GDM1 (cell line): ENCODE measurements at regions not wholly inside any gene's neighbourhood (a gene's known extent, or its start where the extent isn't known, plus 50 kb on each side); places are given as distances from the start of the nearest gene placed in this dataset.

Experiments
- DNase-seq: peaks from one replicate; lab custom pipeline; 2025; lab: John Stamatoyannopoulos, UW

- DNase-seq, result no peak
Measured at GRCh38 chr11:82676483-82677094, 57.1 kb downstream of the FAM181B start.

GRCh38 chr11:82675838-82676237, 57.8 kb downstream of the FAM181B start:
- no peak for DNase-seq

- no peak for DNase-seq
Measured at GRCh38 chr11:82673631-82674030, 60.0 kb downstream of the FAM181B start.

GRCh38 chr11:82671451-82671850, 62.2 kb downstream of the FAM181B start:
- DNase-seq, result no peak

- DNase-seq, result no peak
Measured at GRCh38 chr11:82663535-82663934, 70.1 kb downstream of the FAM181B start.

- DNase-seq, result no peak
Measured at GRCh38 chr11:82653752-82654151, 79.9 kb downstream of the FAM181B start.

- no peak for DNase-seq
Measured at GRCh38 chr11:82639251-82639650, 94.4 kb downstream of the FAM181B start.

GRCh38 chr11:82636615-82637014, 97.0 kb downstream of the FAM181B start:
- no peak for DNase-seq

GRCh38 chr11:82634091-82634490, 99.6 kb downstream of the FAM181B start:
- no peak for DNase-seq

GRCh38 chr11:82631722-82632630, 101.7 kb downstream of the FAM181B start:
- DNase-seq, result no peak

- DNase-seq, result no peak
Measured at GRCh38 chr11:82610671-82611070, 123.0 kb downstream of the FAM181B start.

GRCh38 chr11:82606738-82607137, 126.9 kb downstream of the FAM181B start:
- no peak for DNase-seq

GRCh38 chr11:82601711-82602110, 132.0 kb downstream of the FAM181B start:
- DNase-seq, result no peak

- DNase-seq, result no peak
Measured at GRCh38 chr11:82599836-82600235, 133.8 kb downstream of the FAM181B start.

- no peak for DNase-seq
Measured at GRCh38 chr11:82586581-82586980, 147.1 kb downstream of the FAM181B start.

GRCh38 chr11:82577246-82577645, 156.4 kb downstream of the FAM181B start:
- DNase-seq, result no peak

GRCh38 chr11:82560836-82561235, 172.8 kb downstream of the FAM181B start:
- DNase-seq, result no peak

GRCh38 chr11:82559609-82560008, 174.1 kb downstream of the FAM181B start:
- DNase-seq, result no peak

GRCh38 chr11:82557274-82557673, 176.4 kb downstream of the FAM181B start:
- DNase-seq, result no peak

GRCh38 chr11:82556210-82556609, 177.5 kb downstream of the FAM181B start:
- DNase-seq, result no peak

- DNase-seq, result no peak
Measured at GRCh38 chr11:82546661-82547557, 186.8 kb downstream of the FAM181B start.

GRCh38 chr11:82539669-82540068, 194.0 kb downstream of the FAM181B start:
- no peak for DNase-seq
